ENCODE measurements at regions not wholly inside any gene's neighbourhood (a gene's known extent, or its start where the extent isn't known, plus 50 kb on each side); places are given as distances from the start of the nearest gene placed in this dataset.

DNA sequence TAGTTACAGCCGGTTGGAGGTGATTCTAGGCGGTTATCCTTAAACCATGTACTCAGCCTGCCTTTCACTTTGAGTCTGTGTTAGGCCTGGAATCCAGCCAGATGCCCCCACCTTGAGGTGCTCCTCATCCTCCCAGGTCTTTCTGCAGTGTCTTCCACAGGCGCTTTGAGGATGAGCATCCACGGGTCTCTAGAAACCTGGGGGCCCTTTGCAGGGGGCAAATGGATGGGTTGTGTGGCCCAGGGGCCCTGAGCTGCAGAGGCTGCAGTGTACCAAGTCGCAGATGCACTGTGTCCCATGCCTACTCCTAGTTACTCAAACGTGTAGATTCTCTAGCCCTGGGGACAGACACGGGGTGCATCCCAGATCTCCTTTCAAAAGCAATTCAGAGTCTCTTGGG lies 242.1 kb upstream of the IRX1 start:
- no peaks in the 10 kb centered on the region for H3K36me3 ChIP-seq (replicated peaks)
- no peak overlapping the region for H3K4me3 ChIP-seq (ENCODE audit: low read depth, low read length)
- in situ Hi-C loops (cut with HindIII; ENCODE audit: low pct_ligation_motif_present, low sequenced_read_pairs) = no loop called here
- no peak overlapping the region for H3K27ac ChIP-seq
- TF ChIP-seq, protein P1, sequence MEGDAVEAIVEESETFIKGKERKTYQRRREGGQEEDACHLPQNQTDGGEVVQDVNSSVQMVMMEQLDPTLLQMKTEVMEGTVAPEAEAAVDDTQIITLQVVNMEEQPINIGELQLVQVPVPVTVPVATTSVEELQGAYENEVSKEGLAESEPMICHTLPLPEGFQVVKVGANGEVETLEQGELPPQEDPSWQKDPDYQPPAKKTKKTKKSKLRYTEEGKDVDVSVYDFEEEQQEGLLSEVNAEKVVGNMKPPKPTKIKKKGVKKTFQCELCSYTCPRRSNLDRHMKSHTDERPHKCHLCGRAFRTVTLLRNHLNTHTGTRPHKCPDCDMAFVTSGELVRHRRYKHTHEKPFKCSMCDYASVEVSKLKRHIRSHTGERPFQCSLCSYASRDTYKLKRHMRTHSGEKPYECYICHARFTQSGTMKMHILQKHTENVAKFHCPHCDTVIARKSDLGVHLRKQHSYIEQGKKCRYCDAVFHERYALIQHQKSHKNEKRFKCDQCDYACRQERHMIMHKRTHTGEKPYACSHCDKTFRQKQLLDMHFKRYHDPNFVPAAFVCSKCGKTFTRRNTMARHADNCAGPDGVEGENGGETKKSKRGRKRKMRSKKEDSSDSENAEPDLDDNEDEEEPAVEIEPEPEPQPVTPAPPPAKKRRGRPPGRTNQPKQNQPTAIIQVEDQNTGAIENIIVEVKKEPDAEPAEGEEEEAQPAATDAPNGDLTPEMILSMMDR (IDR thresholded peaks at IDR 0.05; ENCODE audit: low read depth, low read length, missing control alignments) = no peak
- H3K27me3 ChIP-seq (replicated peaks) = no peaks in the 10 kb centered on the region
- no peak for DNase-seq

DNA sequence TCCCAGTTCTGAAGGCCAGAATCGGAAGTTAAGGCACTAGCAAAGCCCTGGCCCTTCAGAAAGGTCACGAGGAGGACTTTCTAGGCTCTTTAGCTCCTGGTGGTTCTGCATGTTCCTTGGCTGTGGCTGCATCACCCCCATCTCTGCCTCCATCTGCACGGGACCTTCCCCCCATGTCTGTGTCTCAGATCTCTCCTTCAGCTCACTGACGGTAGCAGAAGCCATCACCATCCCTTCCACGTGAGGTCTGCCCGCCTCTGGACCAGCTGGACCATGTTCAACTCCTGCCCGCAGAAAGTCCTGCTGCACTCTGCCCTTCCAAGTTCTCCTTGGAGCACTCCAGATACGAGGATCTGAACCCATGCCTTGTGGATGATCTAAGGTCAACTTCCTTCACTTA lies 242.9 kb upstream of the IRX1 start:
- H3K4me3 ChIP-seq (ENCODE audit: low read depth, low read length) = no peak overlapping the region
- TF ChIP-seq, protein P1 (IDR thresholded peaks at IDR 0.05; ENCODE audit: low read depth, low read length, missing control alignments) = no peak
- H3K36me3 ChIP-seq (replicated peaks) = no peaks in the 10 kb centered on the region
- in situ Hi-C loops (cut with HindIII; ENCODE audit: low pct_ligation_motif_present, low sequenced_read_pairs) = no loop called here
- no peak for DNase-seq
- no peaks in the 10 kb centered on the region for H3K27me3 ChIP-seq (replicated peaks)
- no peak overlapping the region for H3K27ac ChIP-seq

DNA sequence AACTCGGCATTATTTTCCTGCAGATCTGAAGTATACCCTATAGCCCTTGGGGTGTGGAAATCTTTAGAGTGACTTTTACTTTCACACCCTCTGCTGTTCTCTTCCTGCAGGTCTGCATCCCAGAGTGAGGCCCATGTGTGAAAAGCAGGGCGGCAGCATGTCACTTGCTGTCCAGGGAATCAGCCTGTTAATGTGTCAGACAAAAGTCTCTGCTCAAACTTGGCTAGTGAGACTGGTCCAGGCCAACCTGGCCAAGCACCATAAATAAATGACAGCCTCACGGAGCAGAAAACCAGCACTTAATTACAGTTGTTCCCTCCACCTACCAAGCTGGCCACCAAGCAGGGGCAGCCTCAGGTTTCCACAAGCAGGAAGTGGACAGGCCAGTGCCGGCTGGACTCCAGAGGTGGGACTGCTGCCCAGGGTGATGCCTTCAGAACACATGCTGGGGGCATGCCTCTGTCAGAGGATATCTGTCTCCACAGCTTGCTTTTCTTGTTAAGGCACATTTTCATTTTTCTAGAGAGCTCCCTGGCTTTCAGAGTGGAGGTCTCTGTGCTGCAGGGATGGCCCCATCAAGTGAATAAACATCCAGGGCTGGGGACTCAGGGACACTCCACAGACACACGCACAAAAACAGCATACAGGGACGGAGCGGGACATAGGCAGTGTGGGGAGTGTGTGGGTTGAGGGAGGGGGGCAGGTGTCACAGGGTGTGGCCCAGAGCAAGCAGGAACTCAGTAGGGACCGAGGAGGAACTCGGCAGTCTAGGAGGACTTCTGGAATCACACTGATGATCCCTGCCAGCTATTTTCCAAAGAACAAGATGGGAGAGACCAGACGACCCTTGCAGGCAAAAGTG lies 243.8 kb upstream of the IRX1 start:
- Histone ChIP-seq H3K27me3 (replicated peaks) (no peaks in the 10 kb centered on the region), H3K36me3 (replicated peaks) (no peaks in the 10 kb centered on the region), H3K27ac (no peak overlapping the region), H3K4me3 (ENCODE audit: low read depth, low read length) (no peak overlapping the region)
- DNase-seq = no peak
- TF ChIP-seq, protein P1 (IDR thresholded peaks at IDR 0.05; ENCODE audit: low read depth, low read length, missing control alignments) = no peak
- in situ Hi-C loops (cut with HindIII; ENCODE audit: low pct_ligation_motif_present, low sequenced_read_pairs) = no loop called here

DNA sequence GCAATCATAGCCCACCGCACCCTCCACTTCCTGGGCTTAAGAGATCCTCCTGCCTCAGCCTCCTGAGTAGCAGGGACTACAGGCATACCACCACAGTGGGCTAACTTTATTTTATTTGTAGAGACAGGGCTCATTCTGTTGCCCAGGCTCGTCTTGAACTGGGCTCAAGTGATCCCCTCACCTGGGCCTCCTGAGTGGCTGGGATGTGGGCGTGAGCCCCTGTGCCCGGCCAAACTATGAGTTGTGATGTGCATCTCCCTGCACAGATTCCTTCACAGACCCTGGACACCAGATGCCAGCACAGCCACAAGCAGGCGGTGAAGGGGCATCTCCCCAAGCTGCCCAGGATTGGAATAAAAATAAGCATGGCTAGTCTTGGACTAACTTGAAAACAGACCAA lies 244.9 kb upstream of the IRX1 start:
- no peak overlapping the region for H3K4me3 ChIP-seq (ENCODE audit: low read depth, low read length)
- TF ChIP-seq, protein P1 (IDR thresholded peaks at IDR 0.05; ENCODE audit: low read depth, low read length, missing control alignments) = no peak
- no peak for DNase-seq
- H3K36me3 ChIP-seq (replicated peaks) = no peaks in the 10 kb centered on the region
- H3K27me3 ChIP-seq (replicated peaks) = no peaks in the 10 kb centered on the region
- no peak overlapping the region for H3K27ac ChIP-seq
- in situ Hi-C loops (cut with HindIII; ENCODE audit: low pct_ligation_motif_present, low sequenced_read_pairs) = no loop called here

DNA sequence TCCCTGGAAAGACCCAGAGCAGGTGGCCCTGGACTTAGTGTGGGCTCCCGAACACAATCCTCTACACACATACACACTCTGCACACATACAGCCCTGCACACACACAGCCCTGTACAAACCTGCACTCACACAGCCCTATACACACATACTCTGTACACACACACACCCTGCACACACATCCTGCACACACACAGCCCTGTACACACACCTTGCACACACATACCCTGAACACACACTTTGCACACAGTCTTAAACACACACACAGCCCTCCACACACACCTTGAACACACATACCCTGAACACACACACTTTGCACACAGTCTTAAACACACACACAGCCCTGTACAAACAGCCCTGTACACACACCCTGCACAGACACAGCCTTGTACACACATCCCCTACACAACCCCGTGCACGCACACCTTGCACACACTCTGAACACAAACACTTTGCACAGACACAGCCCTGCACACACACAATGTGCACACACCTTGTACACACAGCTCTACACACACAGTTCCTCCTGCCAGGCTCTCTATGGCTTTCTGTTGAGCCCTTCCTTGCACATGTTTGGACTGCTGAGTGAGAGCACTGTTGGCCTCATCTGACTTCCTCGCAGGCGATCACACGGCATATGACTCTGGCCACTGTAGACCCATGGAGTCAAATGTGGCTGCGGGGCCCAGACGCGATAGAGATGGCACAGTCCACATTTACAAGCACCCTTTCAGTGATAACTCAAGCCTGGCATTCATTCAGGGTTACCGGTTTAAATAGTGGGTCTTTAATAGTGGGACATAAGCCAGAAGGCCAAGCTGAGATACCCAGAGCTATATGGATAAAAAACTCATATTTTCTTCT lies 245.7 kb upstream of the IRX1 start:
- Histone ChIP-seq H3K27me3 (replicated peaks) (no peaks in the 10 kb centered on the region), H3K4me3 (ENCODE audit: low read depth, low read length) (no peak overlapping the region), H3K36me3 (replicated peaks) (no peaks in the 10 kb centered on the region), H3K27ac (no peak overlapping the region)
- DNase-seq = no peak
- in situ Hi-C loops (cut with HindIII; ENCODE audit: low pct_ligation_motif_present, low sequenced_read_pairs) = no loop called here
- TF ChIP-seq, protein P1 (IDR thresholded peaks at IDR 0.05; ENCODE audit: low read depth, low read length, missing control alignments) = no peak
